ENCODE measurements at regions not wholly inside any gene's neighbourhood (a gene's known extent, or its start where the extent isn't known, plus 50 kb on each side); places are given as distances from the start of the nearest gene placed in this dataset.

GRCh38 chr2:175445281-175445680 lies 263.8 kb upstream of the ATP5MC3 start:
- Histone ChIP-seq H3K27me3 (no peaks in the 10 kb centered on the region), H3K4me1 (no peaks in the 10 kb centered on the region), H3K27ac (no peak overlapping the region), H3K4me3 (no peak overlapping the region), H3K36me3 (no peaks in the 10 kb centered on the region), H3K9me3 (no peaks in the 10 kb centered on the region)
- no peak for ATAC-seq (ENCODE audit: low FRiP score in 2 of 2)
- DNase-seq: no peak
- WGBS, 2 donors: 64 to 74% methylated on average over 2 to 3 of the region's 3 CpGs
- TF ChIP-seq POLR2A (IDR thresholded peaks at IDR 0.05) (no peak), CTCF (IDR thresholded peaks at IDR 0.05) (no peak), EP300 (IDR thresholded peaks at IDR 0.05) (no peak), POLR2AphosphoS5 (IDR thresholded peaks at IDR 0.05) (no peak)

- Histone ChIP-seq H3K4me1 (no peaks in the 10 kb centered on the region), H3K36me3 (no peaks in the 10 kb centered on the region), H3K4me3 (no peak overlapping the region), H3K27me3 (no peaks in the 10 kb centered on the region), H3K9me3 (no peaks in the 10 kb centered on the region), H3K27ac (no peak overlapping the region)
- 85 to 87% methylated on average over 6 of the region's 6 CpGs for WGBS, 2 donors
- DNase-seq: no peak
- ATAC-seq (ENCODE audit: low FRiP score in 2 of 2): no peak
- TF ChIP-seq EP300 (IDR thresholded peaks at IDR 0.05) (no peak), CTCF (IDR thresholded peaks at IDR 0.05) (no peak), POLR2A (IDR thresholded peaks at IDR 0.05) (no peak), POLR2AphosphoS5 (IDR thresholded peaks at IDR 0.05) (no peak)
Observed at GRCh38 chr2:175442441-175442840, 260.9 kb upstream of the ATP5MC3 start.

GRCh38 chr2:175441181-175441761 lies 259.8 kb upstream of the ATP5MC3 start:
- Histone ChIP-seq H3K9me3 (no peaks in the 10 kb centered on the region), H3K4me3 (no peak overlapping the region), H3K4me1 (no peaks in the 10 kb centered on the region), H3K36me3 (no peaks in the 10 kb centered on the region), H3K27ac (no peak overlapping the region), H3K27me3 (no peaks in the 10 kb centered on the region)
- DNase-seq (no peak), ATAC-seq (ENCODE audit: low FRiP score in 2 of 2) (no peak)
- TF ChIP-seq CTCF (IDR thresholded peaks at IDR 0.05) (no peak), POLR2AphosphoS5 (IDR thresholded peaks at IDR 0.05) (no peak), EP300 (IDR thresholded peaks at IDR 0.05) (no peak), POLR2A (IDR thresholded peaks at IDR 0.05) (no peak)
- 61 to 63% methylated on average over 5 of the region's 5 CpGs for WGBS, 2 donors

- DNase-seq: no peak
- Histone ChIP-seq H3K36me3 (no peaks in the 10 kb centered on the region), H3K4me3 (no peak overlapping the region), H3K27ac (no peak overlapping the region), H3K27me3 (no peaks in the 10 kb centered on the region), H3K4me1 (no peaks in the 10 kb centered on the region), H3K9me3 (no peaks in the 10 kb centered on the region)
- WGBS, 2 donors: 17 to 38% methylated on average over 1 of the region's 1 CpG
- no peak for ATAC-seq (ENCODE audit: low FRiP score in 2 of 2)
- no peak for TF ChIP-seq POLR2AphosphoS5 (IDR thresholded peaks at IDR 0.05)
- TF ChIP-seq CTCF (IDR thresholded peaks at IDR 0.05): no peak
- TF ChIP-seq EP300 (IDR thresholded peaks at IDR 0.05): no peak
- TF ChIP-seq POLR2A (IDR thresholded peaks at IDR 0.05): no peak
Observed at GRCh38 chr2:175439416-175439815, 257.9 kb upstream of the ATP5MC3 start.

GRCh38 chr2:175437167-175437566 lies 255.7 kb upstream of the ATP5MC3 start:
- Histone ChIP-seq H3K4me1 (no peaks in the 10 kb centered on the region), H3K9me3 (no peaks in the 10 kb centered on the region), H3K27ac (no peak overlapping the region), H3K27me3 (no peaks in the 10 kb centered on the region), H3K4me3 (no peak overlapping the region), H3K36me3 (no peaks in the 10 kb centered on the region)
- ATAC-seq (ENCODE audit: low FRiP score in 2 of 2) (no peak), DNase-seq (no peak)
- TF ChIP-seq EP300 (IDR thresholded peaks at IDR 0.05) (no peak), POLR2AphosphoS5 (IDR thresholded peaks at IDR 0.05) (no peak), CTCF (IDR thresholded peaks at IDR 0.05) (no peak), POLR2A (IDR thresholded peaks at IDR 0.05) (no peak)
